ENCODE measurements at regions not wholly inside any gene's neighbourhood (a gene's known extent, or its start where the extent isn't known, plus 50 kb on each side); places are given as distances from the start of the nearest gene placed in this dataset.
A peak's percentile ranks its signal among the peaks of the same experiment; 100 is the strongest.

DNA sequence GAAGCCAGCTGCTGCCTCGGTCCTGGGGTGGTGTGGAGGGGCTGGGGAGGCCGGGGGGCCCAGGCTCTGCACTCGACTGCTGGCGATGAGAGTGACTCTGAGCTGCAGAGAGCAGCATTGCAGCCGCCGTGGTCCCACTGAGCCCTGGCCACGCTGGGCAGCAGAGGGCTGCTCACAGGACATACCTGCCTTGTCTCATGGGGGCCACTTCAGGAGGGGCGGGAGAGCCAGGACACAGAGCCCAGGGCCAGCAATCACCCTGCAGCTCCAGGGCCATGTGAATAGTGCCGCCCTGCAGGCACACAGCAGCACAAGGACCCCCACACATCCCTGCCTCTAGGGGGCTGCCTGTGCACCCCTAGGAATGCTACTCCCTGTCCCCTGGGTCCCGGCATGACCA is 147.0 kb downstream of the CRYBB2 start:
- DNase-seq (ENCODE audit: low read depth) = no peak

DNA sequence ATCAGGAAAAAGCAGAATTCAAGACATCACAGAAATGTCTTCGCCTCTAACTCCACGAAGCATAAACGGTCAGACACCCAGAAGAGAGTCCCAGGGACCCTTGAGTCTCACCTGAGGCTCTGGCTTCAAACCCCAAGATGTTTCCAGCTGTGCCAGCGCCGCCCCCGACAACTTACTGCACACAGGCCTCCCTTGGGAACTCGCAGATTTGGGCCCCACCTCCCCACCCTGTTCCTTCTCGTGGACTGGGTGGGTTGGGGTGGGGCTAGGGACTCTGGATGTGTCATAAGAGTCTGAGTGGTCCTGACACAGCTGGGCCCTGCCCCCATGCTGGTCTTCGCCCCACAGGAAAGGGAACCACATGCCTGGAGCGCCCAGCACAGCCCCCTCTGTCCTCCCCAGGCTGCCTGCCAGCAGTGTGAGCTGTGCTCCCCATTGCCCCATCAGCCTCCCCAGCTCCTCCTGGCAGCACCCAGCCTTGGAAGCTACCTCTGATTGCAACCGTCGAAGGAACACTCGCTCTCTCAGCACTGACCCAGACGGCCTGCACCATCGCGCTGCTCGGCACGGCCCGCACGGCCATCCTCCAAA is 147.5 kb downstream of the CRYBB2 start:
- no peak for DNase-seq (ENCODE audit: low read depth)

DNA sequence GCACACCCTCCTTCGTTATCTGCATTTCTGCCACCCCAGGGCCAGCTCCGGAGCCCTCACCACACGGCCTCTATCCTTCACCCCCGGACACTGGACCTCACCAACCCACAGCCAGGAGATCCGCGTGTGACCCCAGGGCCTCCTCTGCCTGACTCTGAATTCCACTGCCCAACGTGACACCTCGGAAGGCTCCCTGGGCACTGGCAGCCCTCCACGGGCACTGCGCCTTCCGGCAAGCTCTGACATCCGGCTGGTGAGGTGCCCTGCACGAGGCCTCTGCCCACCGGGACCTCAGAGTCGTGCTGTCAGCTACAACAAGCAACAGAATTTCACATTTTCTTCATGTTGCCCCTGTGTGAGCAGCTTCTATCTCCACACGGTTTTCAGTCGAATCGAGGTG is 148.3 kb downstream of the CRYBB2 start:
- DNase-seq (ENCODE audit: low read depth) = no peak

DNA sequence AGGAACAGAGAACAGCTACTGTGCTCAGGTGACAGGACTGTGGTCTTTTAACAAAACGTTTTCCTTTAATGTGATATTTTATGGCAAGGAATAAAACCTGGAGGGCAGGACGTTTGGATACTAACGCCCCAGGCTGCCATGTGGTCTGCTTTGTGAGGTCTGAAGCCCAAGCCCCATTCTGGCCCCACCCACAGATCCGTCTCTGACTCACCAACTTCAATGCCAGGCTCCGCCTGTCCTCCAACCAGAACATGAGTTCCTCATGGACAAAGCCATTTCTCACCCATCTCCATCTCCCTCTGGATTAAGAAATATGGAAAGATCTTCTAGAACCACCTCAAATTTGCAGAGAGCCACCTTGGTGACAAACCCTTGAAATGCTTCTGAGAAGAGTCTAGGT is 148.8 kb downstream of the CRYBB2 start:
- DNase-seq (ENCODE audit: low read depth) = peak; percentile 66

DNA sequence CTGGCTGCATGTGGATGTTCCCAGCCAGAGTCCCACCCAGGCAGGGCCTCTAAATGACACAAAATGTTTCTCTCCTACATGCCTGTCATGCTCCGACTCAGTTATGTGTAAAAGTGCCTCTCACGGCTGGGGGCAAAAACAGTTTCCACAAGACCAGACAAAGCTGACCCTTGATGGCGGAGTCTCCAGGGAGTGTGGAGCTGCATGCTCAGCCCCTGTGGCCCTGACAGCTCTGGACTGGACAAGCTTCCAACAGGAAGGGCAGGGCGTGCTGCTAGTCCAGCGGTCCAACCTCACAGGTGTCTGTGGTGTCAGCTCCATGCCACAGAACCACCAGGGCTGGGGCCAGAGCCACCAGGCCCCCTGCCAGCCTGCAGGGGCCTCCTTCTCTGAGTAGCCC is 149.6 kb downstream of the CRYBB2 start:
- DNase-seq (ENCODE audit: low read depth) = peak; percentile 54

DNA sequence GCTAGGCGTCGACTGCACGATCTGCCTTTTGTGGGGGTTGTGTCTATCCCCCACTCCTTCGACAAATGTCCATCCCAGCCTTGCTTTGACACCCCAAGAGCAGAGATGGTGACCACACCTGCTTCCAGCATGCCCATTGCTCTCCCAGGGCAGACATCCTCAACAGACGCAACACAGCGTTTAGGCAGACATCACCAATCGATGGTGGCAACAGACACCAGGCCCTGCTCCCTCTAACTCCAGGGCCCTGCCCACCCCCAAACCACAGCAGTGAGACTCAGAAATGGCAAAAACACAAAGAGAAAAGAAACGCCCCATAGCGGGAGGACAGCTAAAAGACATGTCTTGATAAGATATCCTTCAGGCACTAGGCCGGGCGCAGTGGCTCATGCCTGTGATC is 150.9 kb downstream of the CRYBB2 start:
- no peak for DNase-seq (ENCODE audit: low read depth)

DNA sequence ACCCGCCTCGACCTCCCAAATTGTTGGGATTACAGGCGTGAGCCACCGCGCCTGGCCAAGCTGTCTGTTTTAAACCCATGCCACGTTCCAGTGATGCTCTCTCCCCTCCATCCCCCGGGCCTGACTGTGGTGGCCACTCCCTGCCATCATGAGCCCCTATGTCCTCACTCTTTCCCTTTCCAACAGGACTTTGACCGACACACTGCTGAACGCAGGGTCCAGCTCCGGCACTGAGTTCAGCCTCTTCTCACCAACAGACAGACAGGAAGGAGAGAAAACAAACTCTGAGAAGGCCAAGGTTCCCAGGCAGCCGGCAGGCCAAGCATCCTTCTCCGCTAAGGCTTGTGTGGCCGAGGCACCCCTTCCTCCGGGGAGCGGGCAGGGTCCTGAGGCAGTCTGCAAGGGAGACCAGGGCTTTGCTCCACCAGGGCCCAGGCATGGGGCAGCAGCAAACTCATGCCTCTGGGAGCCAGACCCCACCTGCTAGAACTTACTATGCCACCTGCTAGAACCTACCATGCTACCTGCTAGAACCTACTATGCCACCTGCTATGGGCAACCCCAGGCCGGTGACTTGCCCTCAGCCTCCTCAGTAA is 152.7 kb downstream of the CRYBB2 start:
- no peak for DNase-seq (ENCODE audit: low read depth)

DNA sequence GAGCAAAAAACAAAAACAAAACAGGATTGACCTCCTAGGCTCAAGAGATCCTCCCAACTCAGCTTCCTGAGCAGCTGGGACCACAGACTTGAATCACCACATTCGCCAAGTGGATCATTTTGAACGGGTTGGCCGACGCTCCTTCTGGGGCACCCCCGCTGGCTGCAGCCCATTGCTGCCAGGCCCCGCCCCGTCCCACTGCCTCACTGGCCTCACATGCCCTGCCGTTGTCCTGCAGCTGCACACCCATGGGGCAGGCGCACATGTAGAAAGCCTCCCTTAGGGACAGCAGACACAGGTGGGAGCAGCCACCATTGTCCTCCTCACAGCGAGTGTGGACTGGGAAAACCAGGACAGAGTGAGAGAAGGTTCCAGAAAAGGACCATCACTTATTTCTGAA is 154.5 kb downstream of the CRYBB2 start:
- no peak for DNase-seq (ENCODE audit: low read depth)

DNA sequence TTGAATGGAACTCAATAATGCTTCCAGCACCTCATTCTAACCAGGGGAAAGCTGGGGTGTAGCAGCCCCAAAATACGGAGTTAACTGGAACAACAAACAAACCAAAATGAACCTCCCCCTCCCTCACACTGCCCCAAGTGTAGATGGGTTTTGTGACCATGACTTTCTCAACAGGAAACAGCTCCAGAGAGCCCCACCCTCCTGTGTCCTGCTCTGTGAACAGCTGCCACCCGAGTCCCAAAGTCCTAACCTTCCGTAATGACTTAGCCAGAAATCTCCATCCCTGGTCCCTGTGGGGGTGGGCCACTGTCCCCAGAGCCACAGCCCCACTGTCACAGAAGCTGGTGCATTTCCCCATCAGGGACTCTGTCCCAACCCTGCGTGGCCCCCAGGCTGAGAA is 155.4 kb downstream of the CRYBB2 start:
- no peak for DNase-seq (ENCODE audit: low read depth)

DNA sequence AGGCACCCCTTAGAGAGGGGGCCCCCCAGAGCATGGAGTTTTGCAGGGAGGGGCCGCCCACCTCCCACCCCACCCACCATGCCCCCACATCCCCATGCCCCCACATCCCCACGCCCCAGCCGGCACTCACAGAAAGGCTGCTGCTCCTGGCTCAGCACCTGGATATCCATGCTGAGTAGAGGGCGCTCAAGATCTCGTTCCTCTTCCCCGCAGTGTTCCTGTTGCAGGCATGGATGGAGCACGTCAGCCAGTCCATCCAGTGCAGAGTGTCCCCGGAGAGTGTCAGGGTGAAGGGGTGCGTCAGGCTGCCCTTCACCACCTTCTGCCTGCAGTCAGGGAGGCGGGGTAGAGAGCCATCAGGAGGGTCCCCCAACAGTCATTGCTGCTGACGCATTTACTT is 156.2 kb downstream of the CRYBB2 start:
- no peak for DNase-seq (ENCODE audit: low read depth)

DNA sequence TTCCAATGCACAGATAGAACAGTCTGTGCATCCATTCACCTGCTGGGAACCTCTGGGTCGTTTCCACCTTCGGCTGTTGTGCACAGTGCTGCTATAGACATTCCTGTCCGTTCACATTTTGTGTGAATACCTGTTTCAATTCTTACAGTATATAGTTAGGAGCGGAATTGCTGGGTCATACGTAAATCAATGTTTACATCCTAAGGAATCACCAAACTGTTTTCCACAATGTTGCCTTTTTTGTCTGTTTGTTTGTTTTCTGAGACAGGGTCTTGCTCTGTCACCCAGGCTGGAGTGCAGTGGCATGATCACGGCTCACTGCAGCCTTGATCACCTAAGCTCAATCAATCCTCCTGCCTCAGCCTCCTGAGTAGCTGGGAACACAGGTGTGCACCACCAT is 158.3 kb downstream of the CRYBB2 start:
- no peak for DNase-seq (ENCODE audit: low read depth)

DNA sequence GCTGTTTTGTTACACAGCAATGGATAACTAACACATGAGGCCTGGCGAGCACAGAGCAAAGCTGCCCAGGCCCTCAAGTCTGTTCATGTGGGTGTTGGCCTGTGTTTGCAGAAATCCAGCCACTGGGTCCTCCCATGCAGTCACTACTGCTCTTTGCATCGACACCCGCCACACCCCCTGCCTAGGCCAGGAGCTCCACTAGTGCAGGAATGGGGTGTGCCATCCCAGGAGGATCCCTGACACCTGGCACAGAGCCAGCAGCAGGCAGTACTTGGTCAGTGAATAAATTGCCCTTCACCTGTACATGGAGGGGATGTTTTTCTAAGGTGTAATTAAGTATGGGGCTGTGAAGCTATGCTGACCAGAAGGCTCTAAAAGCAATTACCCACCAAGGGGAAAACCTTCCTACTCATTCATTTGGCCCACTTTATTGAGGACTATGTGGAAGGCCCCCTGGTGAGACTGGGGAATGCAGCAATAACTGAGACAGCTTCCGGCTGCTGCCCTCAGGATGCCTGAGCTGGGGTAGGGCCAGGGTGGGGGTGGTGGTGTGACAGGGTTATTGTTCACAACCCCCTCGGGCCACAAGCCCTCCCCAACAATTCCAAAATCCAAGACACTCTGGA is 160.8 kb downstream of the CRYBB2 start:
- DNase-seq (ENCODE audit: low read depth) = no peak

DNA sequence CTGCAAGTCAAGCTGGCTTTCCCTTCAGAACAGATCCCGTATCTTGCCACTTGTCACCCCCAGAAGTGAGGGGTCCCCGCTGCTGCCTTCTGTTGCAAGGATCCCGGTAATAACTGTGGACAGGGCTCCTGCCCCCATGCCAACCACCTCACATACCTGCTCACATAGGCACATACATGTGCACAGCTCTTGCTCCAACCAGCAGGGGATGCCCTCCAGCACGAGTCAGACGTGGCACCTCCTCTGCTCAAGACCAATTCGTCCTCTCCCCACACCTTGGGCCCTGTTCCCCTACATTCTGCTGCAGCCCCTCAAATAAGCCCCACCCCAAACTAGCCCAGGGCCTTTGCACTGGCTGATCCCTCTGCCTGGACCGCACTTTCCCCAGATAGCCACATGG is 163.3 kb downstream of the CRYBB2 start:
- no peak for DNase-seq (ENCODE audit: low read depth)

DNA sequence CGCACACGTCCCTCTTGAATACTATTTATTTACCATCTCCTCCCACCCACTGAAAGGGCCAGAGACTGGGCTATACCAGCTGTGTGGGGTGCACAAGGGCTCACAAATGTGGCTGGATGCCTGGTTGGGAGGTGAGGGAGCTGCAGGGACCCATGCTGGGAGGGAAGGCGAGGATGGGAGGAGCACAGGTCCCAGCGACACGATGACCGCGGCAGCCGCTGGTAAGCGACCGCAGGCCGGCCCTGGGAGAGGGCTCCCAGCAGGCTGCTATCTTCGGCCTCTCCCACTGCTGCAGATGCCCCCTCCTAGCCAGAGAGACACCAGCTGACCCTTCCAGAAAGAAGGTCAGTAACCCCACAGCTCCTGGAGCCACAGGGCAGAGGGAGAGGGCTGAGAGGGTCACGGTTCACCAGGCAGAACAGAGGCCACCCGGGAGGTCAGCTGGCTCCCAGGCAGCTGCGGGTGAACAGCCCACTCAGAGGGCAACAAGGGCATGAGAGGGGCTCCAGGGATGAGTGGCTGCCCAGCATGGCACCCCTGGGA is 163.9 kb downstream of the CRYBB2 start:
- DNase-seq (ENCODE audit: low read depth) = no peak

DNA sequence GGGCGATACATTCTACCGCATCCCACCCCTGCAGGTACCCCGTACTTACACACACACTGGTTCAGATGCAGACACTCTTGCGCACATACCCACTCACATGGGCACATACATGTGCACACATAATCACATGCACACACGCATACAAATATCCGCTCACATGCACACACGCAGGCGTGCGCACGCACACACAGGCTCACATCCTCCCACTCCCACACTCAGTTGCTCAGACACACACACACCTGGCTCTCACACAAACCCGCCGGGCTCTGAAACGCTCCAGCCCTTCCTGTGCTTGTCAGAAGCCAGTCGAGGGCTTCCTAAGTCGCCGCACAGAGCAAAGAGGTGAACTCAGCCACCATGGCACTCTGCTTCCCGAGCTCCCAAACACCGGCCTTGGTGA is 164.5 kb downstream of the CRYBB2 start:
- DNase-seq (ENCODE audit: low read depth) = no peak

DNA sequence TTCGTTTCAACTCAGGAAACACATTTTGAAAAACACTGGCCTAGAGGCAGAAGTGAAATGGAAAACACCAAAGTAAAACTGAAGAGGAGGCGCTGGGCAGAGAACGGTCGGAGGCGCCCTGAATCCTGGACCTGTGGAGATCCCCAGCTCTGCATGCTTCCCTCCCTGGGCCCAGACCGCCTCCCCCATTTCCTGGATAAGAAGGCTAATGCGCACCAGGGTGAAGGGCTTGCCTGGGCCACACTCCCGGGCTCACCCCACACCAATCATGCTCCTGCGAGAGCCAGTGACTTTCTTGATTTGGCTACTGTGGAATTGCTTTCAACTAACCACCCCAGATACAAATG is 167.1 kb downstream of the CRYBB2 start:
- no peak for DNase-seq (ENCODE audit: low read depth)

DNA sequence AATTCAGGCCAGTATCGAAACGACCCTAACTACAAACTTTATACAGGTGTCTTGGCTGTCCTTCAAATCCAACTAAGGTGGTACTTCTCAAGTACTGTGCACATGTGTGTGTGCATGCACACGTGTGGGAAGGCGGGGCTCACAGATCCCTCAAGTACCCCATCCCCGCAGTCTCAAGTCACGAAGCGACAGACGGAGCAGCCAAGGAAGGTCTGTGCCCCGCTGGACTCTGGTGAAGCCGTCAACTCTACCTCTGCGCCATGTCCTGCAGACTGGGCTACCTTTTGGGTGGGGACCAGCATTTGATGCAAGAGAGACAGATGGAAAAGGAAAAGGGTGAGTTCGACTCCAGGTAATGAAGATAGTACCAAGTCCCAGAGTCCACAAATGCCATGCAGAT is 169.0 kb downstream of the CRYBB2 start:
- no peak for DNase-seq (ENCODE audit: low read depth)

DNA sequence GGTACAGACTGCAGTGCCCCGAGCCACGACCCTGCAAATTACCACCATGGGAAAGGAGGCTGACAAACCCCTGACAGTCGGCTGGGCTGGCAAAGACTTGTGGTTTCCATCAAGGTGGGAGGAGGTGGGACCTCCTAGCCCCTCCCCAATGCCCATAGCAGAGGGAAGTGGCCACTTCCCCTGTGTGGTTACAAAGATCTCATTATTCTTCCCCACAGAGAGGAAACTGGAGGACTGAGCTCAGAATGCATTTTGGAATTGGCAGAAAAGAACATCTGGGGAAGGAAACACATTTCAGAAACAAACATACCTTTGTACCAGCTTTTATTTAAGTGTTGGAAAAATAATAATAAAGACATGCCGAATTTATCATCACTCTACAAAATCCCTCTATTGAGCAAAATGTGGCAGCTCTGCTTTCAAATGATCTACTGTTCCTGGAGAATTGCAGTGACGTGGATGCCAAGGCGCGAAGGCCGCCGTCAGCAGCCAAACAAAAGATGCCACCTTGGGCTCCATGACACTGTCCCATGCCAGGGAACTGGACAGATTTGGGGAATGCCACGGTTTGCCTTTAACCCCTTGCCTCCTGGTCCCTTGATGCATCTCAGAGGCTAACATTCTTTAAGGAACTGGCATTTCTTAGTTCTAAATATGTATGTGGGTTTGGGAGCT is 169.6 kb downstream of the CRYBB2 start:
- DNase-seq (ENCODE audit: low read depth) = no peak

DNA sequence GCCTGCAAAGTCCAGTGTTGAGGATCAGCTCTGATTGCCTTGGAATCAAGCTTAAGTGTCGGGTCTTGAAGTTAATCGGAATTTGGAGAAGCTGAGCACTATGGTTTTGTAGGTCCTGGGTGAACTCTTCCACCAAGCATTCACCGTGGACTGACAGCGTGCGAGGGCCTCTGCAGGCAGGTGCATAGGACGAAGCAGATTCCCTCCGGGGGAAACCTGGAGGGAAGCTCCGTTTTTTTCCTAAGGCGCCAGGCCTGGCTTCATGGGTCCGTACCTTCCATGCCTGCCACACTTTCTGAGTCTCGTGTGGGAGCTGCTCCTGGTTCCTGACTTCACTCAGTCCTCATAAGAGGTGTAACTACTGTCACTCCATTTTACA is 170.1 kb downstream of the CRYBB2 start:
- DNase-seq (ENCODE audit: low read depth) = no peak

DNA sequence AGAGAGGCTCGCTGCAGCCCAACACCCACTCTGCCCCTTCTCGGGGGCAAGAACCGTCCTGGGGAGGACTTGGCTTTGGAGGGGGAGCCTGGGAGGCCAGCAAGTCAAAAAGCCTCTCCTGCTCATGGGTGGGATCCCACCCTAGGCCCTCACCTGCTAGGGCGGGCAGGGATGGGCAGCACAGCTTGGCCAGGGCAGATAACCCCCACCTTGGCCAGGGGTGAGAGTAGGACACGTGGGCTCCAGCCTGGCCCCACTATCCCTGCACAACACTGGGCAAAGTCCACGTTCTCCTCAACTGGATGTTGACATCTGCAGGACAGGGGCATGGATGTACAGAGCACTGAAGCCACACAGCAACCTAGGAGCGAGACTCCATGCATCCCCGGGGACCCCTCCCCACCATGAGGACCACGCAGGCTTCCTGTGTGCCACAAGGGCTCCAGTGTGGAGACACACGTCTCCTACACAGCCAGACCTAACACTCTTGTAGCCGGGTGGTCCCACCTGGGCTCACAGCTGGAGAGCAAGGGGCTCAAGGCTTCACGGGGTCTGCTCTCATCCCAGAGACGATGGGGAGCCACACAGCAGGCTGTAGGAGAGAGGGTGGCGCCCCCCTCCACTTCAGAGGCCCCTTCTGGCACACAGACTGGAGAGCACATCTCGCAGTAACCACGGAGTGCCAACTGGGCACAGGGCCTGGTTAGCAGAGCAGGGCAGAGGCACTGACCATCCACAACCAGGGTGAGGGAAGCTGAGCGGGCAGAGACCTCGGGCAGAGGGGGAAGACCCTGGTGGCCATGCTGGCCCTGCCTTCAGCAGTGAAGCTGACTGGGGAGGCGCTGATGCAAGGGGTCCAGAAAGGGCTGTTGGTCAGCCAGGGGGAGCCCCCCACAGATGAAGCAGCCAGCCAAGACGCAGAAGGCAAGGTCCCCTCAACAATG is 171.1 kb downstream of the CRYBB2 start:
- no peak for DNase-seq (ENCODE audit: low read depth)

DNA sequence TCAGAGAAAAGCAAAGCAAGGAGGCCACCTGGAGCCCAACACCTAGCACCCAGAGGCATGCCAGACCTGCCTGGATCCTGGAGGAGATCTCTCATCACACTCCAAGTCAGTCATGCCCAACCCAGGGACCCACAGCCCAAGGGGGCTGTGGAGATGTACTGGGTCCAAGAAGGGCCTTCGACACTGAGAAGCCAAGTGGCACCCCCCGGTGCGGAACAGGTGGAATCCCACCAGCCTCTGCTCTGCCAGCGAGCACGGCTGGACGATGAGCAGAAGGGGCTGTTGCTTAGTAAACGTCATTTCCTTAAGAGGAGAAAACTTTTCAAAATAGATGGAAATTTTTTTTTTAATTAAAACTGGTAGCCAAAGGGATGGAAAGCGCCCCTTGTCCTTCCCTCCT is 171.9 kb upstream of the GRK3 start:
- DNase-seq (ENCODE audit: low read depth) = no peak

Data from myocyte (in vitro differentiated cells).